K562 (cell line): ENCODE measurements at regions not wholly inside any gene's neighbourhood (a gene's known extent, or its start where the extent isn't known, plus 50 kb on each side); places are given as distances from the start of the nearest gene placed in this dataset.

Experiments used
- ELK1 ChIP-seq: sonication (generic); formaldehyde crosslinking; IDR thresholded peaks from 2 replicates; pipeline ENCODE4 v1.8.1; 2022; ENCODE audit warnings: missing genetic modification reagents
- EZH2 ChIP-seq: IDR thresholded peaks from 2 replicates; pipeline ENCODE4 v1.6.1; 2012; ENCODE audit warnings: low read depth, mild to moderate bottlenecking, inconsistent platforms, low read length, borderline replicate concordance
- FOXP1 ChIP-seq: sonication (generic); formaldehyde crosslinking; IDR thresholded peaks from 2 replicates; pipeline ENCODE4 v1.8.0; 2022; ENCODE audit warnings: mild to moderate bottlenecking, missing genetic modification reagents
- GATAD2A ChIP-seq: fragments of 450-650 bp; IDR thresholded peaks from 2 replicates; pipeline ENCODE4 v1.6.1; 2017
- HEY1 ChIP-seq: fragments of 250-450 bp; sonication (Bioruptor Pico); IDR thresholded peaks from 2 replicates; pipeline ENCODE4 v1.5.0; 2020; ENCODE audit warnings: mild to moderate bottlenecking, moderate library complexity, borderline replicate concordance
- MXD1 ChIP-seq: fragments of 250-450 bp; sonication (Bioruptor Pico); IDR thresholded peaks from 2 replicates; pipeline ENCODE4 v1.8.0; 2021; ENCODE audit warnings: borderline replicate concordance, mild to moderate bottlenecking, moderate library complexity; ENCODE audit not compliant: poor library complexity, severe bottlenecking
- NR2C2 ChIP-seq, 2 experiments: fragments of 200-800 bp in 1 of 2; sonication (Bioruptor generic) in 1 of 2; sonication (generic) in 1 of 2; formaldehyde crosslinking in 1 of 2; IDR thresholded peaks; 2 replicates each; pipeline versions ENCODE4 v1.6.1 to v1.8.0; 2016 to 2022; ENCODE audit warnings: mild to moderate bottlenecking in 1 of 2, missing compliant biosample characterization in 1 of 2, missing genetic modification characterization in 1 of 2, missing genetic modification reagents in 1 of 2
- RFX5 ChIP-seq: IDR thresholded peaks from 2 replicates; pipeline ENCODE4 v1.6.1; 2011; ENCODE audit warnings: low read depth, mild to moderate bottlenecking, improper control_type of control experiment, low read length
- U2AF2 ChIP-seq: fragments of 200-400 bp; formaldehyde crosslinking; optimal IDR thresholded peaks from 2 replicates; pipeline ENCODE3; 2017; ENCODE audit warnings: low read depth, mild to moderate bottlenecking, low read length
- ZNF143 ChIP-seq: sonication (generic); formaldehyde crosslinking; IDR thresholded peaks from 2 replicates; pipeline ENCODE4 v1.9.0; 2022; ENCODE audit warnings: mild to moderate bottlenecking, missing genetic modification reagents
- ZNF79 ChIP-seq: fragments of 250-450 bp; sonication (Bioruptor Pico); IDR thresholded peaks from 2 replicates; pipeline ENCODE4 v1.4.0; 2020; ENCODE audit warnings: low read depth, mild to moderate bottlenecking, moderate library complexity

- TF ChIP-seq NR2C2 (CRISPR knock-in tag; IDR thresholded peaks at IDR 0.05) (no peak), NR2C2 (tag; IDR thresholded peaks at IDR 0.05) (no peak), ZNF79 (CRISPR knock-in tag) (no peak), MXD1 (CRISPR knock-in tag) (no peak), FOXP1 (CRISPR knock-in tag) (no peak), GATAD2A (no peak), U2AF2 (no peak), EZH2 (no peak), HEY1 (no peak), ZNF143 (CRISPR knock-in tag) (no peak), RFX5 (no peak), ELK1 (CRISPR knock-in tag) (no peak)
These were observed 120.4 kb upstream of the RFX3 start for GRCh38 chr9:3646226-3646625.
